GM20000 (cell line): ENCODE measurements at regions not wholly inside any gene's neighbourhood (a gene's known extent, or its start where the extent isn't known, plus 50 kb on each side); places are given as distances from the start of the nearest gene placed in this dataset.

ENCODE experiments used
- DNase-seq: peaks from one replicate; pipeline ENCODE4 v3.0.0; 2012; ENCODE audit warnings: low spot score
- TF ChIP-seq, protein P1 (sequence below): IDR thresholded peaks from 2 replicates; pipeline ENCODE4 v1.5.1; 2012; ENCODE audit warnings: mild to moderate bottlenecking, control low read depth; ENCODE audit errors: extremely low read depth, missing control alignments

DNA sequence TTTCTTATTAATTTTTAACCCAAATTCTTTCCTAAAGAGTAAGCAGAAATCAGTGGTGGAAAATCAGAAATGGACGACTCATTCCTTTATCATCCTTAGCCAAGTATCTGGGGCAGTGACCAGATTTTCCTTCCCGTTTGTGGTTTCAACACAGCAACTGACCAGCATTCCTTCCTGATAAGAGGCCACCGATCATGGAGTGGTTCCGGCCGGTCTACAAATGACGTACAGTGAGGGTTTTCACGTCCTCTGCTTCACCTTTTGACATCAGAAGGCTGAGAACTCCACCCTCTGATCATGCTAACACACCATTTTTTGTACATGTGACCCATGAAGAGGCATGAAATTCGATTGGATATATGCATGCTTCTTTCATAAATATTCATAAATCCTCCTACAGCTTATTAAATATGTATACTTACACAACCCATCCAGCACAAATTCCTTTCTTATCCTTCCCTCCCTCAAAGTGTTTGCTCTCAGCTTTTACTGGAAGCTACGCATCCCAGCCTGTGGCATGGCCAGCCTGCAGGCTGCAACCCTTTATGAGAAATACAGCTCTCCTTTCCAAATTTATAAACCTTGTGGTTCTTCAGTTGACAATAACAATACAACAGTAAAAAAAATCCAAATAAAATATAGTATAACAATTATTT, 173.0 kb upstream of the CASK start:
- TF ChIP-seq, protein P1, sequence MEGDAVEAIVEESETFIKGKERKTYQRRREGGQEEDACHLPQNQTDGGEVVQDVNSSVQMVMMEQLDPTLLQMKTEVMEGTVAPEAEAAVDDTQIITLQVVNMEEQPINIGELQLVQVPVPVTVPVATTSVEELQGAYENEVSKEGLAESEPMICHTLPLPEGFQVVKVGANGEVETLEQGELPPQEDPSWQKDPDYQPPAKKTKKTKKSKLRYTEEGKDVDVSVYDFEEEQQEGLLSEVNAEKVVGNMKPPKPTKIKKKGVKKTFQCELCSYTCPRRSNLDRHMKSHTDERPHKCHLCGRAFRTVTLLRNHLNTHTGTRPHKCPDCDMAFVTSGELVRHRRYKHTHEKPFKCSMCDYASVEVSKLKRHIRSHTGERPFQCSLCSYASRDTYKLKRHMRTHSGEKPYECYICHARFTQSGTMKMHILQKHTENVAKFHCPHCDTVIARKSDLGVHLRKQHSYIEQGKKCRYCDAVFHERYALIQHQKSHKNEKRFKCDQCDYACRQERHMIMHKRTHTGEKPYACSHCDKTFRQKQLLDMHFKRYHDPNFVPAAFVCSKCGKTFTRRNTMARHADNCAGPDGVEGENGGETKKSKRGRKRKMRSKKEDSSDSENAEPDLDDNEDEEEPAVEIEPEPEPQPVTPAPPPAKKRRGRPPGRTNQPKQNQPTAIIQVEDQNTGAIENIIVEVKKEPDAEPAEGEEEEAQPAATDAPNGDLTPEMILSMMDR: no peak
- no peak for DNase-seq

DNA sequence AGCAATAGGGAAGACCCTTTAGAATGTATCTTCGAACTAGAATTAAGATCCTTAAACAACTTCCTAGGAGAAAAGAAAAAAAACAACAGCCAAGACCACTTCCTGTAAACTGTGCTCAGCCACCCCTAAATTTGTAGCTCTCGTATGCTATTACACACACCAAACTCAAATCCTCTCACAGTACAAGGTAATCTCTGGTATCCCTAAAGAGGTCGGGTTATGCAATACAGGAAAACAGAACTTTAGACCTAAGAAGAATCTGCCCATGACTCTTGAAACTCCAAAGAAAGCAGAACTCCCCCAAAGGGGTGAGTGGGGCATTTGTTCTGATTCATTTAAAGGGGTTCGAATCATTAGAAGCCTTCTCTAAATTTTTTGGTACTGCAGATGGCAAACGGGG, 170.9 kb upstream of the CASK start:
- TF ChIP-seq, protein P1: no peak
- DNase-seq: no peak

DNA sequence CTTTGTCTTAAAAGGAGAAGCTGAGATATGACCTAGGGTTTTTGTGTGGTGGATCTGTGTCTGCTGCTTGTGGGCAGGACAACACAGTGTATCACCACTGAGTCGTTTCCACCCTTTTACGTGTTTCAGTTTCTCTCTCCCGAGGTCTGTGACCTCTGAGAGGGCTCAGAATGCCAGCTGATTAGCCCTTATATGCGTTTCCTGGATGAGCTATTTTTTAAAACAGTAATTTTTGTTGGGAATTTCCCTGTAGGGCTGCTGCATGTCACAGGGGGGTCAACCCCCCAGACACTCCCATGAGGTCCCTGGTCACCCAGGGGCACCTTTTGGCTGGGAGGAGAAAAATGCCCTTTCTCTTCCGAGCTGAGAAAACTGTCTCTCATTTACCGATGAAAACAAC, 170.4 kb upstream of the CASK start:
- TF ChIP-seq, protein P1: no peak
- DNase-seq: no peak

DNA sequence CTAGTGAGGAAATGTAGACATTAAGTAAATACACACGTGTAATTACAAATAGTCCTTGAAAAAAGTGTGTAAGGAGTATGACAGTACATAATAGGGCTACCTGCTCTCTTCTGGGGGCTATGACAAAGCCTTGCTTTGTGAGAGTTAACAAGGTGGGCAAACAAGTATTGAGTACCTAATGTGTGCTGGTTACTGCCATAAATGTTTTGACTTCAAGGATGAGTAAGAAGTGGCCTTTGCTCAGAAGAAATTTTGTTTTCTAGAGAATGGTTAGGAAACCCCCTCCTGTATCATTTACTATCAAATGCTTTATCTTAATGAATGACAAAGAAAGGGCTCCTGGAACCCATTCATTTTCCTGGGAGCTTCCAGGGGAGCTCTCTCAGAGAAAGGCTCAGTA, 167.0 kb upstream of the CASK start:
- TF ChIP-seq, protein P1: no peak
- no peak for DNase-seq

DNA sequence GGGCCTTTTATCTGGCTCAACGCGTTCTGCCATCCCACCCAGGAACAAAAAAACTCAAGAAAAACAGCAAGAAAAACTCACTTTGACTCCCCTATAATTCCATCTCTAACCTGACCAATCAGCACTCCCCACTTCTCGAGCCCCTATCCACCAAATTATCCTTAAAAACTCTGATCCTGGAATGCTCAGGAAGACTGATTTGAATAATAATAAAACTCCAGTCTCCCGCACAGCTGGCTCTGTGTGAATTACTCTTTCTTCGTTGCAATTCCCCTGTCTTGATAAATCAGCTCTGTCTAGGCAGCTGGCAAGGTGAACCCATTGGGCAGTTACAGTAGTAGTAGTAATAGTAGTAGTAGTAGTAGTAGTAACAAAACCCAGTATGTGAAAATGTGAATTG, 165.7 kb upstream of the CASK start:
- TF ChIP-seq, protein P1: no peak
- no peak for DNase-seq

DNA sequence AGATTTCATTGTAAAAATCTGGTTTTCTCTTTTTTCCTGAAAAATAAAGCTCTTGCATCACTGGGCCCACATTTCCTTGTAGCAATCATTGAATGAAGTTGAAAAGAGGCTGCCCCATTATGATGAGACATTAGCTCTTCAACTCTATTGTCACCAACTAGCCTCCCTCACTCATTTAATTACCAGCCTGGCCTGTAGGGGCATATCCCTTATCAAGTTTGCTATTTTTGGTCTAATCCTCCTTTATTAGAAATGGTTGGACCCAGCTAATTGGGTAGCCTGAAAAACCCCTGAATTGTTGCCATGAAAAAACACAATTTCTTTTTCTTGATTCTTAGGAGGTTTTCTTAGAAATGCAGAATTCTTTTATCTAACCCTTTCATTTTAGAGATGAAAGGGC, 164.6 kb upstream of the CASK start:
- no peak for DNase-seq

GRCh38 chrX:42085836-42086235, 162.5 kb upstream of the CASK start:
- DNase-seq: no peak
- TF ChIP-seq, protein P1: no peak

More for the DNA sequence above, 164.6 kb upstream of the CASK start:
- TF ChIP-seq, protein P1: no peak
